Ascending aorta (tissue), 2 donors: ENCODE measurements at regions not wholly inside any gene's neighbourhood (a gene's known extent, or its start where the extent isn't known, plus 50 kb on each side); places are given as distances from the start of the nearest gene placed in this dataset.

ENCODE experiments used
- DNase-seq, 2 donors: peaks; one replicate each; pipeline ENCODE4 v3.0.0-alpha.2; 2019; ENCODE audit warnings: low spot score in 2 of 2
- H3K27ac ChIP-seq, 2 donors: fragments of 200-600 bp; sonication (generic); one replicate each; pipeline ENCODE4 v1.5.1; 2016 to 2017; ENCODE audit warnings: mild to moderate bottlenecking in 1 of 2
- H3K27me3 ChIP-seq: fragments of 200-600 bp; sonication (generic); one replicate; pipeline ENCODE4 v1.5.1; 2017
- H3K36me3 ChIP-seq, 2 donors: fragments of 200-600 bp; sonication (generic); one replicate each; pipeline ENCODE4 v1.5.1; 2016
- H3K4me1 ChIP-seq, 2 donors: fragments of 200-600 bp; sonication (generic); one replicate each; pipeline ENCODE4 v1.5.1; 2016 to 2017; ENCODE audit warnings: mild to moderate bottlenecking in 1 of 2
- H3K4me3 ChIP-seq, 2 donors: fragments of 200-600 bp; sonication (generic); one replicate each; pipeline ENCODE4 v1.5.1; 2016 to 2017; ENCODE audit warnings: mild to moderate bottlenecking in 1 of 2
- H3K9me3 ChIP-seq, 2 donors: fragments of 200-600 bp; sonication (generic); one replicate each; pipeline ENCODE4 v1.5.1; 2016
- intact Hi-C: fragments of 100-400 bp; cut with DNase I; formaldehyde crosslinking; loops from one replicate; pipeline ENCODE4 v1.15.1; 2023
- TF ChIP-seq, protein P1 (sequence below), 3 experiments: fragments of 200-600 bp in 2 of 3; fragments of 450-650 bp in 1 of 3; sonication (generic) in 2 of 3; IDR thresholded peaks; one replicate each; pipeline ENCODE4 v1.5.1; 2016 to 2019; ENCODE audit warnings: antibody characterized with exemption in 3 of 3, mild to moderate bottlenecking in 1 of 3, moderate library complexity in 1 of 3

- no peaks in the 10 kb centered on the region for H3K36me3 ChIP-seq
- H3K4me3 ChIP-seq: no peak overlapping the region
- H3K27me3 ChIP-seq: no peaks in the 10 kb centered on the region
- no peak for DNase-seq
- TF ChIP-seq, protein P1, sequence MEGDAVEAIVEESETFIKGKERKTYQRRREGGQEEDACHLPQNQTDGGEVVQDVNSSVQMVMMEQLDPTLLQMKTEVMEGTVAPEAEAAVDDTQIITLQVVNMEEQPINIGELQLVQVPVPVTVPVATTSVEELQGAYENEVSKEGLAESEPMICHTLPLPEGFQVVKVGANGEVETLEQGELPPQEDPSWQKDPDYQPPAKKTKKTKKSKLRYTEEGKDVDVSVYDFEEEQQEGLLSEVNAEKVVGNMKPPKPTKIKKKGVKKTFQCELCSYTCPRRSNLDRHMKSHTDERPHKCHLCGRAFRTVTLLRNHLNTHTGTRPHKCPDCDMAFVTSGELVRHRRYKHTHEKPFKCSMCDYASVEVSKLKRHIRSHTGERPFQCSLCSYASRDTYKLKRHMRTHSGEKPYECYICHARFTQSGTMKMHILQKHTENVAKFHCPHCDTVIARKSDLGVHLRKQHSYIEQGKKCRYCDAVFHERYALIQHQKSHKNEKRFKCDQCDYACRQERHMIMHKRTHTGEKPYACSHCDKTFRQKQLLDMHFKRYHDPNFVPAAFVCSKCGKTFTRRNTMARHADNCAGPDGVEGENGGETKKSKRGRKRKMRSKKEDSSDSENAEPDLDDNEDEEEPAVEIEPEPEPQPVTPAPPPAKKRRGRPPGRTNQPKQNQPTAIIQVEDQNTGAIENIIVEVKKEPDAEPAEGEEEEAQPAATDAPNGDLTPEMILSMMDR (IDR thresholded peaks at IDR 0.05): no peak
- no peak overlapping the region for H3K27ac ChIP-seq
- H3K4me1 ChIP-seq: no peaks in the 10 kb centered on the region
- intact Hi-C loops: no loop called here
- no peaks in the 10 kb centered on the region for H3K9me3 ChIP-seq
Measured at GRCh38 chr2:118718921-118719320, 128.5 kb downstream of the EN1 start.

- Histone ChIP-seq H3K36me3 (no peaks in the 10 kb centered on the region), H3K27me3 (no peaks in the 10 kb centered on the region), H3K4me1 (no peaks in the 10 kb centered on the region), H3K4me3 (no peak overlapping the region), H3K9me3 (no peaks in the 10 kb centered on the region), H3K27ac (no peak overlapping the region)
- TF ChIP-seq, protein P1 (IDR thresholded peaks at IDR 0.05): no peak
- intact Hi-C loops: no loop called here
- no peak for DNase-seq
Measured at GRCh38 chr2:118716102-118716501, 131.3 kb downstream of the EN1 start.

GRCh38 chr2:118714118-118714517, 133.3 kb downstream of the EN1 start:
- DNase-seq: no peak
- Histone ChIP-seq H3K4me1 (no peaks in the 10 kb centered on the region), H3K4me3 (no peak overlapping the region), H3K27me3 (no peaks in the 10 kb centered on the region), H3K36me3 (no peaks in the 10 kb centered on the region), H3K27ac (no peak overlapping the region), H3K9me3 (no peaks in the 10 kb centered on the region)
- TF ChIP-seq, protein P1 (IDR thresholded peaks at IDR 0.05): no peak
- intact Hi-C loops: no loop called here

- intact Hi-C loops: no loop called here
- H3K36me3 ChIP-seq: no peaks in the 10 kb centered on the region
- TF ChIP-seq, protein P1 (IDR thresholded peaks at IDR 0.05): no peak
Measured at GRCh38 chr2:118711603-118712002, 135.8 kb downstream of the EN1 start.

GRCh38 chr2:118710481-118710880, 137.0 kb downstream of the EN1 start:
- Histone ChIP-seq H3K4me1 (no peaks in the 10 kb centered on the region), H3K36me3 (no peaks in the 10 kb centered on the region), H3K27me3 (no peaks in the 10 kb centered on the region), H3K4me3 (no peak overlapping the region), H3K27ac (no peak overlapping the region), H3K9me3 (no peaks in the 10 kb centered on the region)
- DNase-seq: no peak
- TF ChIP-seq, protein P1 (IDR thresholded peaks at IDR 0.05): no peak
- intact Hi-C loops: no loop called here

More at GRCh38 chr2:118711603-118712002, 135.8 kb downstream of the EN1 start:
- H3K27ac ChIP-seq: no peak overlapping the region
- no peaks in the 10 kb centered on the region for H3K9me3 ChIP-seq
- no peaks in the 10 kb centered on the region for H3K27me3 ChIP-seq
- H3K4me3 ChIP-seq: no peak overlapping the region
- no peak for DNase-seq
- H3K4me1 ChIP-seq: no peaks in the 10 kb centered on the region

DNA sequence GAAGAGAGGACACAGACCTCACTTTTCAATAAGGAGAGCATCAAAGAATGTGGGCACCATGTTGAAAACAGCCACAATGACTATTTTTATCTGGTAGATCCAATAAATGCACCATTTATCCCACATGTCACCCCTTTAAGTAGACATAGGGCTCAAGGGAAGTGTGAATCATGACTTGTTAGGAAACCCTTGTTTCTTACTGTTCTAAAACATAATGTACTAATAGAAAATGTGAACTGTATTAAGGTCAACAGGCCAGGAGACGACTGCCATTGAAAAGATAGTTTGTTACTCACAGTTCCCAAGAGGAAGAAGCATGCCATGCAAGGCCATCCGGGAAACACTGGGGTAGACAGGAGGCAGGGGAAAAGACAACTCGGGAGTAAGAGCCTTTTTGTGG, 137.7 kb downstream of the EN1 start:
- no peaks in the 10 kb centered on the region for H3K4me1 ChIP-seq
- H3K27me3 ChIP-seq: no peaks in the 10 kb centered on the region
- TF ChIP-seq, protein P1 (IDR thresholded peaks at IDR 0.05): no peak
- no peaks in the 10 kb centered on the region for H3K36me3 ChIP-seq
- intact Hi-C loops: no loop called here
- no peaks in the 10 kb centered on the region for H3K9me3 ChIP-seq
- H3K4me3 ChIP-seq: no peak overlapping the region
- no peak overlapping the region for H3K27ac ChIP-seq
- no peak for DNase-seq
